Fibroblast of skin of back (primary cell): ENCODE measurements at regions not wholly inside any gene's neighbourhood (a gene's known extent, or its start where the extent isn't known, plus 50 kb on each side); places are given as distances from the start of the nearest gene placed in this dataset.

Experiments used
- DNase-seq: peaks from one replicate; pipeline ENCODE4 v3.0.0-alpha.2; 2013

GRCh38 chr4:107153956-107154355, 117.8 kb upstream of the DKK2 start:
- peak; percentile 77 for DNase-seq

- peak; percentile 19 for DNase-seq
These were observed 117.1 kb upstream of the DKK2 start for GRCh38 chr4:107153228-107153627.

- no peak for DNase-seq
These were observed 115.1 kb upstream of the DKK2 start for GRCh38 chr4:107151173-107151572.

GRCh38 chr4:107148904-107149303, 112.8 kb upstream of the DKK2 start:
- DNase-seq: no peak

GRCh38 chr4:107147873-107148272, 111.8 kb upstream of the DKK2 start:
- no peak for DNase-seq

- DNase-seq: no peak
These were observed 102.3 kb upstream of the DKK2 start for GRCh38 chr4:107138433-107138832.

GRCh38 chr4:107133965-107134653, 98.0 kb upstream of the DKK2 start:
- DNase-seq: no peak

GRCh38 chr4:107131295-107131694, 95.2 kb upstream of the DKK2 start:
- DNase-seq: peak; percentile 79

GRCh38 chr4:107130157-107130556, 94.0 kb upstream of the DKK2 start:
- peak; percentile 46 for DNase-seq

- DNase-seq: no peak
These were observed 93.5 kb upstream of the DKK2 start for GRCh38 chr4:107129611-107130010.

- DNase-seq: no peak
These were observed 93.0 kb upstream of the DKK2 start for GRCh38 chr4:107129076-107129475.

GRCh38 chr4:107128116-107128515, 92.0 kb upstream of the DKK2 start:
- no peak for DNase-seq

- DNase-seq: peak; percentile 30
These were observed 89.4 kb upstream of the DKK2 start for GRCh38 chr4:107125496-107125895.

GRCh38 chr4:107122736-107123135, 86.6 kb upstream of the DKK2 start:
- DNase-seq: no peak

GRCh38 chr4:107120661-107121060, 84.5 kb upstream of the DKK2 start:
- DNase-seq: peak; percentile 50

- DNase-seq: no peak
These were observed 81.6 kb upstream of the DKK2 start for GRCh38 chr4:107117726-107118125.

GRCh38 chr4:107115185-107115847, 79.2 kb upstream of the DKK2 start:
- DNase-seq: no peak

- no peak for DNase-seq
These were observed 77.9 kb upstream of the DKK2 start for GRCh38 chr4:107114059-107114458.

- no peak for DNase-seq
These were observed 62.3 kb upstream of the DKK2 start for GRCh38 chr4:107098401-107098800.

- no peak for DNase-seq
These were observed 58.9 kb upstream of the DKK2 start for GRCh38 chr4:107094976-107095375.

- DNase-seq: peak; percentile 58
These were observed 58.2 kb upstream of the DKK2 start for GRCh38 chr4:107094332-107094731.
